Caco-2 (cell line): ENCODE measurements at regions not wholly inside any gene's neighbourhood (a gene's known extent, or its start where the extent isn't known, plus 50 kb on each side); places are given as distances from the start of the nearest gene placed in this dataset.

Source experiments
- BruUV-seq: library from RNA; stranded (reverse); fragments of 400-500 nt; replicated peaks from 2 replicates; lab custom pipeline; 2021; lab: Mats Ljungman, UMichigan
- CTCF ChIA-PET: fragments of 300-600 bp; sonication (Branson Sonifier 250); formaldehyde crosslinking; loops from one replicate; lab custom pipeline; 2022; ENCODE audit warnings: antibody characterized with exemption; lab: Charles Lee
- POLR2A ChIA-PET: fragments of 300-600 bp; sonication (Branson Sonifier 250); formaldehyde crosslinking; loops from one replicate; lab custom pipeline; 2022; ENCODE audit warnings: antibody characterized with exemption; lab: Charles Lee
- DNase-seq, 2 experiments: peaks; one replicate each; pipeline versions ENCODE4 v3.0.0 to v3.0.0-alpha.2; 2020 to 2022
- H3K27me3 ChIP-seq: replicated peaks from 2 replicates; pipeline ENCODE4 v1.6.0; 2011; ENCODE audit warnings: low read length; ENCODE audit not compliant: control insufficient read depth, insufficient read depth
- H3K36me3 ChIP-seq: 2 replicates; pipeline ENCODE4 v1.5.1; 2011; ENCODE audit warnings: low read length; ENCODE audit not compliant: control insufficient read depth, insufficient read depth
- H3K4me1 ChIP-seq: fragments of 250-450 bp; sonication (Bioruptor Pico); 2 replicates; pipeline ENCODE4 v1.5.1; 2020; ENCODE audit warnings: mild to moderate bottlenecking
- H3K4me3 ChIP-seq: 2 replicates; pipeline ENCODE4 v1.5.1; 2011; ENCODE audit warnings: low read depth, mild to moderate bottlenecking, control low read depth, low read length
- H3K9me3 ChIP-seq: fragments of 250-450 bp; sonication (Bioruptor Pico); 2 replicates; pipeline ENCODE4 v1.5.1; 2020; ENCODE audit warnings: mild to moderate bottlenecking, moderate library complexity
- H3K27ac Mint-ChIP-seq: one replicate; pipeline ENCODE4 v1.8.0; 2022; ENCODE audit warnings: mixed read lengths; ENCODE audit not compliant: unreplicated experiment
- H3K27me3 Mint-ChIP-seq: one replicate; pipeline ENCODE4 v1.8.0; 2022; ENCODE audit warnings: mixed read lengths; ENCODE audit not compliant: insufficient read depth, unreplicated experiment
- H3K36me3 Mint-ChIP-seq: one replicate; pipeline ENCODE4 v1.8.0; 2022; ENCODE audit warnings: mild to moderate bottlenecking, mixed read lengths; ENCODE audit not compliant: insufficient read depth, unreplicated experiment
- H3K4me1 Mint-ChIP-seq: one replicate; pipeline ENCODE4 v1.8.0; 2022; ENCODE audit warnings: low read depth, mixed read lengths; ENCODE audit not compliant: unreplicated experiment
- H3K4me3 Mint-ChIP-seq: one replicate; pipeline ENCODE4 v1.8.0; 2022; ENCODE audit warnings: mild to moderate bottlenecking, moderate library complexity, mixed read lengths; ENCODE audit not compliant: unreplicated experiment
- H3K9me3 Mint-ChIP-seq: one replicate; pipeline ENCODE4 v1.8.0; 2022; ENCODE audit warnings: mixed read lengths; ENCODE audit not compliant: unreplicated experiment
- CTCF ChIP-seq, 2 experiments: fragments of 200-600 bp in 1 of 2; IDR thresholded peaks; 1 replicate in 1 of 2; 2 replicates in 1 of 2; pipeline versions ENCODE4 v1.5.1 to v1.8.0; 2011 to 2022; ENCODE audit warnings: antibody characterized with exemption in 1 of 2, control low read depth in 1 of 2, inconsistent platforms in 1 of 2, low read depth in 1 of 2, low read length in 1 of 2, mild to moderate bottlenecking in 1 of 2, moderate library complexity in 1 of 2; ENCODE audit not compliant: insufficient read depth in 1 of 2, severe bottlenecking in 1 of 2, unreplicated experiment in 1 of 2
- intact Hi-C: fragments of 100-400 bp; cut with micrococcal nuclease; formaldehyde crosslinking; loops from one replicate; pipeline ENCODE4 v1.10.0; 2022; ENCODE audit not compliant: unreplicated experiment

DNA sequence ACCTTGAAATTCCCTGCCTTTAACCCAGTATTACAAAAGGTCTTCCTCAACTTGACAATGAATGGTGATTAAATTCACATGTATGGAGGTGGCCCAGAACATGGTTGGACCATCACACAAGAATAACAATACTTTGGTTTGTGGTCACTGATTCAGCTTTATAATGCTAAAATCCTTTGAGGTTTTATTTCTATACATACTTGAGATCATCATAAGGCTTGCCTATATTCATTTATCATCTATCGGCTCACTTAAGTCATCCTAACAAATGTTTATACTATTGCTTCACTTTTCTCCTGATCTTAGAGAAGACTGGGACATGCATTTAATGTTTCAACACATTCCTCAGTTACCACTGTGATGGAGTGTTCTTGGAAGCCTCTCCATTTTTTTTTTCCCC is 191.3 kb downstream of the DMAC1 start:
- H3K9me3 ChIP-seq = no peaks in the 10 kb centered on the region
- no peaks in the 10 kb centered on the region for H3K4me1 ChIP-seq
- H3K9me3 Mint-ChIP-seq = no peaks in the 10 kb centered on the region
- CTCF ChIA-PET = no interaction called here
- POLR2A ChIA-PET = no interaction called here
- DNase-seq = no peak
- H3K4me3 Mint-ChIP-seq = no peak overlapping the region
- no peaks in the 10 kb centered on the region for H3K27me3 ChIP-seq
- H3K4me3 ChIP-seq = no peak overlapping the region
- TF ChIP-seq CTCF (IDR thresholded peaks at IDR 0.05; ENCODE audit: insufficient read depth in 1 of 2, low read depth in 1 of 2, low read length in 1 of 2, severe bottlenecking in 1 of 2, unreplicated experiment in 1 of 2) = no peak
- peaks cover 2% of the 10 kb centered on the region for H3K27me3 Mint-ChIP-seq
- no peaks in the 10 kb centered on the region for H3K4me1 Mint-ChIP-seq
- H3K27ac Mint-ChIP-seq = no peak overlapping the region
- H3K36me3 ChIP-seq = no peaks in the 10 kb centered on the region
- intact Hi-C loops = no loop called here
- no peaks in the 10 kb centered on the region for H3K36me3 Mint-ChIP-seq
- BruUV-seq = no TSS peak

DNA sequence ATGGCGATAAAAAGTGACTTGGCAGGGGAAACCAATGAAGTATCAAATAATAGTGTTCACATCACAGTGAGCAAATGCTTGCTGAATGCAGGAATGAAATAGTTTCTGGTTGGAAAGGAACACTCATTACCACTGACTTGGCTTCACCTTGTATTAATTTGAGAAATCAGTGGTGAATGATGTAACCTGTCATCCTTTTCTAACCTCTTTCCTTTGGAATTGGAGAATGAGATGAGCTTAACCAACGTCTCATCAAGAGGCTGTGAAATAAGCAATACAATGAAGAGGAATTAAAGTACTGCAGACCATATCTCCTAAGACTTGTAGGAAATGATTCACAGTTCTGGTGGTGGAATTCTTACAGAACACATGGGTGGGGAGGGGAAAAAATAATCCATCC is 192.2 kb downstream of the DMAC1 start:
- no TSS peak for BruUV-seq
- Mint-ChIP-seq H3K27me3 (peaks cover 2% of the 10 kb centered on the region), H3K4me1 (no peaks in the 10 kb centered on the region), H3K27ac (no peak overlapping the region), H3K36me3 (no peaks in the 10 kb centered on the region), H3K4me3 (no peak overlapping the region), H3K9me3 (no peaks in the 10 kb centered on the region)
- Histone ChIP-seq H3K36me3 (no peaks in the 10 kb centered on the region), H3K4me1 (no peaks in the 10 kb centered on the region), H3K9me3 (no peaks in the 10 kb centered on the region), H3K4me3 (no peak overlapping the region), H3K27me3 (no peaks in the 10 kb centered on the region)
- intact Hi-C loops = no loop called here
- DNase-seq = no peak
- ChIA-PET POLR2A (no interaction called here), CTCF (no interaction called here)
- TF ChIP-seq CTCF (IDR thresholded peaks at IDR 0.05; ENCODE audit: insufficient read depth in 1 of 2, low read depth in 1 of 2, low read length in 1 of 2, severe bottlenecking in 1 of 2, unreplicated experiment in 1 of 2) = no peak

DNA sequence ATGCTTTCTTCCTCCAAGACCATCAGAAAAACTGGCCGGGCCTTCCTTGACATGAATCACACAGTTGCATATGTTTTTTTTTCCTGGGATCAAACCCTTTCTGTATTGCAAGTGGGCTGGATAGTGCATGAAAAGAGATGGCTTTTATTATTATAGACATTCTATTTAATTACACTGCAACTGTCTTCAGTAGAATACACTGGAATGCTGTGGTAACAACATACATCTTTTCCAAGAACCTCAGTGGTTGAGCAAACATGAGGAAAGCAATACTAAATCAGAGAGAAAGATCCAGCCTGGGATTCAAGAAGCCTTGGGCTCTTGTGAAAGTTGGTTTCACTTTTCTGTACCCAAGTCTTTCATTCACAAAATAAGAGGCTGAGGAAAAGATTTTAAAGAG is 193.0 kb downstream of the DMAC1 start:
- TF ChIP-seq CTCF (IDR thresholded peaks at IDR 0.05; ENCODE audit: insufficient read depth in 1 of 2, low read depth in 1 of 2, low read length in 1 of 2, severe bottlenecking in 1 of 2, unreplicated experiment in 1 of 2) = no peak
- no peaks in the 10 kb centered on the region for H3K4me1 ChIP-seq
- H3K27me3 ChIP-seq = no peaks in the 10 kb centered on the region
- Mint-ChIP-seq H3K4me3 (no peak overlapping the region), H3K27ac (no peak overlapping the region), H3K9me3 (no peaks in the 10 kb centered on the region), H3K4me1 (no peaks in the 10 kb centered on the region), H3K36me3 (no peaks in the 10 kb centered on the region), H3K27me3 (peaks cover 2% of the 10 kb centered on the region)
- BruUV-seq = no TSS peak
- DNase-seq = no peak
- ChIA-PET POLR2A (no interaction called here), CTCF (no interaction called here)
- intact Hi-C loops = no loop called here
- H3K36me3 ChIP-seq = no peaks in the 10 kb centered on the region
- no peak overlapping the region for H3K4me3 ChIP-seq
- no peaks in the 10 kb centered on the region for H3K9me3 ChIP-seq
